ENCODE measurements at regions not wholly inside any gene's neighbourhood (a gene's known extent, or its start where the extent isn't known, plus 50 kb on each side); places are given as distances from the start of the nearest gene placed in this dataset.

DNA sequence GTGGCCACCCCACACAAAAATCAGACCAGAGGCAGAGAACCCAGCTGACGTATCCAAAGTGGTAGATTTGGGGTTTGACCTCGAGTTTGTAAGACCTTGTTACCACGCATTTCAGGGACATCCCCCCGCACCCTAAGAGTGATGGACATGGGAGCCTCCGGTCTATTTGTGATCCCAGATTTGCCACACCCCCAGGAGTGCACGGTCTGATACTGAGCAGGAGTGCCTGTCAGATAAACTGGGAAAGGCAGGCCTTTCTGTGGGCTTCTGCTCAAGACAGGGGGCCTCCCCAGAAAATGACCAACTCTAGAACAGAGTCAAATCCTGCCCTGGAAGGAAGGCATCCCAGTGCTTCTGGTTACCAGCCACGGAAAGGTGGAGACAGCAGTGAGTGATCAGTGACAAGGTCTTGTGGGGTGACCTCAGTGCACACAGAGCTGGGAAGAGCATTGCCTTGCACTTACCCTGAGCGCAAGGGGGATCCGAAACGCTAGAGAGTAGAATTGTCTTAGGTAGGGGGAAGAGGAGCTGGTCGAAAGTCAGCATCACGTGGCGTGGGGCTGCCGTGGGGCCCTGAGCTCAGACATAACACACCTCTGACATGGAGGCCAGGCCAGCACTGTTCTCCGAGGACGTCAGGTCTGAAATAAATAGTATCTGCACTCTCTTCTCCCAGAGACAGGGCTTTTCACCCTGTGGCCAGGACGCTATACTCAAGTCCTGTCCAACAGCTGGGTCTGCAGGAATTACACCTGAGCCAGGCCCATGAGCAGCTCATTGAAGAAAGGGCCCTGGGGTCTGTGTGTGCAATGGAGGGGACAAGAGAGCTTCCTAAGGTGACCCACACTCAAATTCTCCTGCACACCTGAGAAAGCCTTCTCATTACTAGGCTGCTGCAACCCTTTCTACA lies 242.4 kb upstream of the SALL3 start:
- Histone ChIP-seq H3K4me3 (ENCODE audit: low read depth, low read length) (no peak overlapping the region), H3K27me3 (no peaks in the 10 kb centered on the region), H3K36me3 (no peaks in the 10 kb centered on the region), H3K9me3 (no peaks in the 10 kb centered on the region), H3K4me1 (no peaks in the 10 kb centered on the region)
- no peak for DNase-seq
- TF ChIP-seq, protein P1, sequence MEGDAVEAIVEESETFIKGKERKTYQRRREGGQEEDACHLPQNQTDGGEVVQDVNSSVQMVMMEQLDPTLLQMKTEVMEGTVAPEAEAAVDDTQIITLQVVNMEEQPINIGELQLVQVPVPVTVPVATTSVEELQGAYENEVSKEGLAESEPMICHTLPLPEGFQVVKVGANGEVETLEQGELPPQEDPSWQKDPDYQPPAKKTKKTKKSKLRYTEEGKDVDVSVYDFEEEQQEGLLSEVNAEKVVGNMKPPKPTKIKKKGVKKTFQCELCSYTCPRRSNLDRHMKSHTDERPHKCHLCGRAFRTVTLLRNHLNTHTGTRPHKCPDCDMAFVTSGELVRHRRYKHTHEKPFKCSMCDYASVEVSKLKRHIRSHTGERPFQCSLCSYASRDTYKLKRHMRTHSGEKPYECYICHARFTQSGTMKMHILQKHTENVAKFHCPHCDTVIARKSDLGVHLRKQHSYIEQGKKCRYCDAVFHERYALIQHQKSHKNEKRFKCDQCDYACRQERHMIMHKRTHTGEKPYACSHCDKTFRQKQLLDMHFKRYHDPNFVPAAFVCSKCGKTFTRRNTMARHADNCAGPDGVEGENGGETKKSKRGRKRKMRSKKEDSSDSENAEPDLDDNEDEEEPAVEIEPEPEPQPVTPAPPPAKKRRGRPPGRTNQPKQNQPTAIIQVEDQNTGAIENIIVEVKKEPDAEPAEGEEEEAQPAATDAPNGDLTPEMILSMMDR (IDR thresholded peaks at IDR 0.05; ENCODE audit: low read depth, low read length): no peak

DNA sequence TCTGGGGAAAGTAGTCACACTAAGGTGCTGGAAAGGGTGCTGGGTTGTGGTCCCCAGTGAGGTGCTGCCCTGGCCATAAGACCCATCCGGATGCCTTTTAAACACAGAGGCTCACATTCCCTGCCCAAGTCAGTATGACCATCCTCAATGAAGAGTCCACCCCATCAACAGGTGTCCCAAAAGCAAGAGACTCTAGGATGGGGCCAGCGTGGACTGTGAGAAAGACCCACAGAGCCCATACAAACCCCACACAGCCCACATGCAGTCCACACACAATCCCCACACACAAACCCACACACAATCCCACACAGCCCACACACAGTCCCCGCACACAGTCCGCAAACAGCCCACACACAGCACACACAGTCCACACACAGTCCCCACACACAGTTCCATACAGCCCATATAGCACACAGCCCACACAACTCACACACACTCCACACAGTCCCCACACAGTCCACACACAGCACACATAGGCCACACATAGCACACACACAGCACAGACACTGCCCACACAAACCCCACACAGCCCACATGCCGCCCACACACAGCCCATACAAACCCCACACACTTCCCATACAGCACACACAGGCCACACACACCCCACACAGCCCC lies 241.4 kb upstream of the SALL3 start:
- no peaks in the 10 kb centered on the region for H3K9me3 ChIP-seq
- TF ChIP-seq, protein P1 (IDR thresholded peaks at IDR 0.05; ENCODE audit: low read depth, low read length): no peak

DNA sequence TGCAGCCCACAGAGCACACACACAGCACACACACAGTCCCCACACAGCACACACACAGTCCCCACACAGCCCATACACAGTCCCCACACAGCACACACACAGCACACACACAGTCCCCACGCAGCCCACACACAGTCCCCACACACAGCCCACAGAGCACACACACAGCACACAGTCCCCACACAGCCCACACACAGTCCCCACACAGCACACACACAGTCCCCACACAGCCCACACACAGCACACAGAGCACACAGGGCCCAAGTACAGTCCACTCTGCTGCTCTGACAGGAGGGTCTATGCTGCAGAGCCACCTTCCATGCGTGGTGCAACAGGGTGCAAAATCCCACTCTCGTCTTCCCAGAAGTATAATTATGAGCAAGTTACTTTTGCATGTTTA lies 240.5 kb upstream of the SALL3 start:
- no peak for DNase-seq
- Histone ChIP-seq H3K36me3 (no peaks in the 10 kb centered on the region), H3K4me3 (ENCODE audit: low read depth, low read length) (no peak overlapping the region), H3K4me1 (no peaks in the 10 kb centered on the region), H3K27me3 (no peaks in the 10 kb centered on the region), H3K9me3 (no peaks in the 10 kb centered on the region)
- TF ChIP-seq, protein P1 (IDR thresholded peaks at IDR 0.05; ENCODE audit: low read depth, low read length): no peak

More for the DNA sequence above, 241.4 kb upstream of the SALL3 start:
- DNase-seq: no peak
- Histone ChIP-seq H3K4me1 (no peaks in the 10 kb centered on the region), H3K36me3 (no peaks in the 10 kb centered on the region), H3K27me3 (no peaks in the 10 kb centered on the region), H3K4me3 (ENCODE audit: low read depth, low read length) (no peak overlapping the region)

DNA sequence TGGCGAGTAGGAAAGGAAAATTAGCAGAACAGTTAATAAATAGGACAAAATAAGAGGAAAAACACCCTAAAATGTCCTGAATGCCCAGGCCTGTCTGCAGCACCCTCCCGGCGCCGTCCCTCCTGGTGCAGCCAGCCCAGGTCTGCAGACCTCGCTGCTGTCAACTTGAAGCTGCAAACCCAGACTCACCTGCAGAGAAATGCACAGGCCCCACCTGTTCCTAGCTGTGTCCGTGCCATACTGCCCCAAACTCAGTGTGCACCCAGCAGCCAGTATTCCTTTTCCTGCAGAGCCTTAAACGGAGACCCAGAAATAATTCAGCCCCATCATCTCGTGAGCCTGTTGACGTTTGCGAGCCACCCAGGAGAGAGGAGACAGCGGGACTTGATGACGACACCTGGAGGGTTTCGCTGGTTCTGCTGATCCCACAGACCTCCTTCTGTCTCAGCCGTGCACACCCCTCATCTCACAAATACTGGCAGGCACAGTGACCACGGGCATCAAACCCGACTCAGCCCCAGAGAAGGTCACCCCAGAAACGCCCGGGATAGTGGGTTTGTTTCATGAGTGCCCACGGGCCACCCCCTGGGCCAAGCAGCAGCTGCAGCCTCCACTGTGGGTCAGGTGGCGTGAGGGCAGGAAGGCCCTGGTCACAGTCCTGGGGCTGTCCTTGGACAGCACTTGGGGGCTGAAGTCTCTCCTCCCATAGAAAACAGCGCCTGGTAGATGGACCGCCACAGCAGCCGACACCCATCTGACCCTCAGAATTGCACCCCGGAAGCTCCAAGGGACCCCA lies 239.5 kb upstream of the SALL3 start:
- TF ChIP-seq, protein P1 (IDR thresholded peaks at IDR 0.05; ENCODE audit: low read depth, low read length): no peak
- Histone ChIP-seq H3K36me3 (no peaks in the 10 kb centered on the region), H3K27me3 (no peaks in the 10 kb centered on the region), H3K9me3 (no peaks in the 10 kb centered on the region), H3K4me3 (ENCODE audit: low read depth, low read length) (no peak overlapping the region), H3K4me1 (no peaks in the 10 kb centered on the region)
- DNase-seq: no peak

DNA sequence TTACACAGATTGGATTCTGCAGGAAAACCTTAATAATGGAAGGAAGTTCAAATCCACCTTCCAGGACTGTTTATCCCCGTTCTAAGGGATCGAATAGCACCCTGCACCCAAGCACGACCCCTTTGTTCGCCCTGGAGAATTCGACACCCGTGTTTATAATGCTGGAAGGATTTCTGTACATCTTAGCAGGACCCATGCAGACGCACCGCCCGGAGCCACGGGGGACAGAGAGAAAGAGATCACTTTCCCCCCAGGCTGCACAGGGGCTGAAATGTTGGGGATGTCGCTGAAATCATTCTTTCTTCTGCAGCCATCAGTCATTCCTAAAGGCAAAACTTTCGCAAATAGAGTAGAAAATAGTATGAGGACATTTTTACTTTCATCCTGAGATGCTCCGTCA lies 238.7 kb upstream of the SALL3 start:
- Histone ChIP-seq H3K9me3 (no peaks in the 10 kb centered on the region), H3K36me3 (no peaks in the 10 kb centered on the region), H3K4me3 (ENCODE audit: low read depth, low read length) (no peak overlapping the region), H3K27me3 (no peaks in the 10 kb centered on the region), H3K4me1 (no peaks in the 10 kb centered on the region)
- DNase-seq: no peak
- TF ChIP-seq, protein P1 (IDR thresholded peaks at IDR 0.05; ENCODE audit: low read depth, low read length): no peak

Data from BE2C (cell line).